ENCODE measurements at regions not wholly inside any gene's neighbourhood (a gene's known extent, or its start where the extent isn't known, plus 50 kb on each side); places are given as distances from the start of the nearest gene placed in this dataset.
"Not testable (repeated sequence)": the region's sequence is repeated elsewhere in the genome, so short reads cannot be mapped to it uniquely, and the experiment has no call there.

DNA sequence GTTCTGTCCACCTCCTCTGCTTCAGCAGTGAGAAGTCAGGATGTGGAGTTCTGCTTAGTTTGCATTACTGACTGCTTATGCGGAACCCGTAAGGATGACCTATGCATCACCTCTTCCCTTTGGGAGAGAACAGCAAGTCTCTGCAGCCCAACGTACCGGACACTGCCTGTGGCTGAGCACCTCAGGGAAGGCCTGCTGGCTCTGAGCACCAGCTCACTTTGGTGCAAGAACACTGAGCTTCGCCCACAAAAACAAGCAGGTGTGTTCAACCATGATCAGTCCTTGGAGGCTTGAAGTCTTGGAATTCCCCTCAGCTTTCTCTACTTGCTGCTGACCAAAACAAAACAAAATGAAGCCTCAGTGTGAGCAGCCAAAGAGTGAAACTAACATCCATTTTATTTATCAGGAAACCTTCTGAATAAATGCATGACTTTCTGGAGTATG is 52.7 kb upstream of the NCK2 start:
- no peak for DNase-seq (ENCODE audit: low read depth in 2 of 2)

DNA sequence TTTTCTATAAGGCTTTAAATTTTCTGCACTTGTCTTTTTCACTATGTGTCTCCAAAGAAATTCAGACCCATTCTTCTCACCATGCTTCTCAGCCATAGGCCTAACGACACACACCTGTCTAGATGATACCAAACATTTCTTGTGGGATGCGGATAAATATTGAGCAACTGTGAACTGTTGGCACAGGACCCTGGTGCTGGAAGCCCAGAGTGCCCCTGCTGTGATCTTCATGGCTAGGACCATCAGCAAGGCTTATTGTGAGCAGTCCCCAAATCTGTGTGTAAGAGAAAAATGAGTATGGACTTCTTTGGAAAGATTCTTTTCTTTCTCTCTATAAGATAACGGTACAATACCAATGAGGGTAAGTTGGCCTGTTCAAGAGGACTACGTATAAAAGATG is 54.1 kb upstream of the NCK2 start:
- DNase-seq (ENCODE audit: low read depth in 2 of 2), result no peak

DNA sequence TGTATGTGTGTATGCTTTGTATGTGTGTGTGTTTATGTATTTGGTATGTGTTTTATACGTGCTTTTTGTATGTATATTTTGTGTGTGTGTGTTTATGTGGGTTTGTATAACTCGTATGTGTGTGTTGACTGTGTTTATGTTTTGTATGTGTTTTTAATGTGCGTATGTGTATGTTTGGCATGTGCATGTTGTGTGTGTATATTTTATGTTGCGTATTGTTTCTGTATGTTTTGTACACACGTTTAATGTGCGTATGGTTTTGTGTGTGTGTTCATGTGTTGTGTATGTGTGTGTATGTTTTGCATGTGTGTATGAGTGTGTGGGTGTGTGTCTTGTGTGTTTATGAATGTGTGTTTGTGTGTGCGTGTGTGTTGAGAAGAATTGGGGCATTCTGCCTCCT is 55.2 kb upstream of the NCK2 start:
- DNase-seq (ENCODE audit: low read depth in 2 of 2), result no peak

DNA sequence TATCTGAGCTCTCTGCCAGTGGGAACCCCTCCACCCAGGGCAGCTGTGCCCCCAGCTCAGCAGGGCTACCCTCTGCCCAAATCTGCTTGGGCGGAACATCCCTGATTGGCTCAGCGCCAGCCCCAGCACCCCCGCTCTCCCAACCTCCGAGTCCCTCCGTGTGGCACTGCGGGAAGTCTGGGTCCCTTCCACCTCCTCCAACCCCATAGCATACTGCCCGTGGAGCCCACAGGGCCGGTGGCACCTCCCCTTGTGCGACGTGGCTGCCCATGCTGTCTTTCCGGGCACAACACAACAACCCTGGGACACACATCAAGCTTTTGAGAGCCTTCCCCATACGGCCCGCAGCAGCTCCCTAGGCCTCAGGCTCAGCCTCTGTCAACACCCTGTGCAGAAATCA is 55.8 kb upstream of the NCK2 start:
- DNase-seq (ENCODE audit: low read depth in 2 of 2), result no peak

DNA sequence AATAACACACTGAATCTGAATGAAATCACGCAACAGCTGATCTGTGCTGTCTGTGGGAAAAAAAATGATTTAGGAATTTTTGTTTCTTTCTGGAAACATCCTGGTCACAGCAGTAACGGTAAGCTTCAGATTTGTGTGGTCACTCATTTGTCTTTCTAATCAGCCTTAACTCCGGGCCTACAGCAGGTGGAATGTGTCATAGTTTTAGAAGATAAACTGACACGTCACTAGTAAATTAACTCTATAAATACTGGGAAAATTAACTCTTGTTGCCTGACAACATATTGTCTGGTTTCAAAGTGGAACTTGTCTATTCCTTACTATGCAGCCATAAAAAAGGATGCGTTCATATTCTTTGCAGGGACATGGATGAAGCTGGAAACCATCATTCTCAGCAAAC is 58.1 kb upstream of the NCK2 start:
- DNase-seq (ENCODE audit: low read depth in 2 of 2), result no peak

GRCh38 chr2:105683011-105683492 is 61.7 kb upstream of the NCK2 start:
- no peak for DNase-seq (ENCODE audit: low read depth in 2 of 2)

- no peak for DNase-seq (ENCODE audit: low read depth in 2 of 2)
Measured at GRCh38 chr2:105682401-105682800, 62.3 kb upstream of the NCK2 start.

- no peak for DNase-seq (ENCODE audit: low read depth in 2 of 2)
Measured at GRCh38 chr2:105681927-105682326, 62.8 kb upstream of the NCK2 start.

DNA sequence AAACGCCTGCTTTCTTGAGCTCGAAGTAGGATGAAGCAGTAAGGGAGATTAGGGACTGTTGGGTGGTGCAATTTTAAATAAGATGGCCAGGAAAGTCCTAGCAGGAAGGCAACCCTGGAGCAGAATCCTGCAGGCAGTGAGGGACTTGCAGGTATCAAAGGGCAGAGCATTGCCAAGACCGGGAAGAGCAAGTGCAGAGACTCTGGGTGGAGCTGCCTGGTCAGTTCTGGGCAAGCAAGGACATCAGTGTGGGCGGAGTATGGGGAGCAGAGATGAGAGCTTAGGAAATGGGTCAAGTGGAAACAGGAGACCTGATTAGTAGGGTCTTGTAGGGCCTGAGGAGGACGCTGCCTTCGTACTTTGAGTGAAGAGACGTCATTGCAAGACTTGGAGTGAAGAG is 64.4 kb upstream of the NCK2 start:
- no peak for DNase-seq (ENCODE audit: low read depth in 2 of 2)

- no peak for DNase-seq (ENCODE audit: low read depth in 2 of 2)
Measured at GRCh38 chr2:105678346-105678745, 66.4 kb upstream of the NCK2 start.

DNA sequence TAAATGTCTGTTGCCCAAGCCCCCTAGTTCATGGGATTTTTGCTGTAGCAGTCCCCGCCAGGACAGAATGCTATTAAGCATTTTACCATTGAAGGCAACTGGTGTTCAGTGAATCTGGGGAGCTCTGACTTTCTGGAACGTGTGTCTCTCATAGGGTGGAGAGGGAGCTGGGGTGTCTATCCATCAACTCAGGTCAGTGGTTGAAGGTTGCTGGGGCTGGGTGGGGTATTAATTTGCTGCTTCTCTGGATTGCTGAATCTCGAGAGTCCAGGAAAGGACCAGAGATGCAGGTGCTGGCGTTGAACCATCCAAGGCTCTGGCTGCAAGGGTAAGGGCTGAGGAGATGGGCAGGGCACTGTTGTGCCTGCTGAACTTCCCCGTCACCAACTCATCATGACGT is 66.8 kb upstream of the NCK2 start:
- DNase-seq (ENCODE audit: low read depth in 2 of 2), result no peak

GRCh38 chr2:105675841-105676240 is 68.9 kb upstream of the NCK2 start:
- no peak for DNase-seq (ENCODE audit: low read depth in 2 of 2)

GRCh38 chr2:105674859-105675541 is 69.7 kb upstream of the NCK2 start:
- no peak for DNase-seq (ENCODE audit: low read depth in 2 of 2)

- DNase-seq (ENCODE audit: low read depth in 2 of 2), result no peak
Measured at GRCh38 chr2:105674401-105674800, 70.3 kb upstream of the NCK2 start.

DNA sequence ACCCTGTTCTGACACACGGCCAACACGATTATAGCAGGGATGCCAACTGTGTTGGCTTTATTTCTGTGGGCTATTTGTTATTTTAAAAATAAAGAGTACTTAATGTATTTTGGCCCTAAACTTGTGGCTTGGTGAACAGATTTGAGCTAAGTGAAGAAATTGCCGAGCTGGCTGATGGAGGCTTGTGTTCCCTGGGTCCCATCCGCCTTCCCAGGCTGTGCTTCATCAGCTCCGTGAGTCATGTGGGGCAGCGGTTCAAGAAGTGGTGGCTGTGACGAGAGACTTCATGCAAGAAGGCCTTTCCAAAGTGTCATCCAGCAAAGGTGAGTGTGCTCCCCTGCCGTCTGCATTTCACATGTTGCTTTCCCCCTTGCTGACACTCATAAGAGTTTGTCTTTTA is 73.6 kb upstream of the NCK2 start:
- no peak for DNase-seq (ENCODE audit: low read depth in 2 of 2)

DNA sequence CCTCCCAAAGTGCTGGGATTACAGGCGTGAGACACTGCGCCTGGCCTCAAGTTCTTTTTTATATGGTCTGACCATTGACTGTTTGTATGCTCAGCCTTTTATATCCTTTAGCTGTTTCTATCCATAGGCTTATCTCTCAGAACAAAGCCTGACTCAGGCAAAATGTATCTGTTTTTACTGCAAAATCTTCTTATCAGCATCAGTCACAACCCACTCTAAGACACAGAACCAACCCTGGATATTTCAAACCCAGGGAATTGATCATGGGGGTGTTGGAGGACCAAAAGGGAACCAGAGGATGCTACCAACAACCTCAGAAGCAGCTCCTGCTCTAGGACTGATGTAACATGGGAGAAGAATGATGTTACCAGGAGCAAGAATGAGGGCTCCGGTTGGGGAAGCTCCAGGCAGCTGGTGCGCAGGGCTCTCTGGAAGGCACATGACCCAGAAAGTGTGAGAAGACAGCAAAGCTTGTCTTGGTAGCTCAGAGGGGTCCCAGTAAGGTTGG is 75.3 kb upstream of the NCK2 start:
- DNase-seq (ENCODE audit: low read depth in 2 of 2), result no peak

GRCh38 chr2:105665480-105665879 is 79.2 kb upstream of the NCK2 start:
- DNase-seq (ENCODE audit: low read depth in 2 of 2), result no peak

- no peak for DNase-seq (ENCODE audit: low read depth in 2 of 2)
Measured at GRCh38 chr2:105660489-105660888, 84.2 kb upstream of the NCK2 start.

DNA sequence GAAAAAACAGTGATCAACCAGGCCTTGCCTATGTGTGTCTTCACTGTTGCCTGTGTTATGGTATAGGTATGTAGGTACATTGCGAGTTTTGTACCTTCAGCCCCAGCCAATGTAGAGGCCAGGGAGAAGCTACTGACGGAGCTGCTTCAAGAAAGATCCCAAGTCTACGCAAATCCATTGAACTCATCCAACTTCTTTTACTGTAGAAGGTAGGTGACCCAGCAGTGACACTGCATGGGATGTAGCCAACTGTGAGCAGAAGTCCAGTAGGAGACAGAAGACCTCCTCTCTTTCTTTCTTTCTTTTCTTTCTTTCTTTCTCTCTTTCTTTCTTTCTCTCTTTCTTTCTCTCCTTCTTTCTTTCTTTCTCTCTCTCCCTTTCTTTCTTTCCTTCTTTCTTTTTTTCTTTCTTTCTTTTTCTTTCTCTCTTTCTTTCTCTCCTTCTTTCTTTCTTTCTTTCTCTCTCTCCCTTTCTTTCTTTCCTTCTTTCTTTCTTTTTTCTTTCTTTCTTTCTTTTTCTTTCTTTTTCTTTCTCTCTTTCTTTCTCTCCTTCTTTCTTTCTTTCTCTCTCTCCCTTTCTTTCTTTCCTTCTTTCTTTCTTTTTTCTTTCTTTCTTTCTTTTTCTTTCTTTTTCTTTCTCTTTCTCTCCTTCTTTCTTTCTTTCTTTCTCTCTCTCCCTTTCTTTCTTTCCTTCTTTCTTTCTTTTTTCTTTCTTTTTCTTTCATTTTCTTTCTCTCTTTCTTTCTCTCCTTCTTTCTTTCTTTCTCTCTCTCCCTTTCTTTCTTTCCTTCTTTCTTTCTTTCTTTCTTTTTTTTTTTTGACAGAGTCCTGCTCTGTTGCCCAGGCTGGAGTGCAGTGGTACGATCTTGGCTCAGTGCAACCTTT is 88.7 kb upstream of the NCK2 start:
- not testable (repeated sequence) for DNase-seq (ENCODE audit: low read depth in 2 of 2)

DNA sequence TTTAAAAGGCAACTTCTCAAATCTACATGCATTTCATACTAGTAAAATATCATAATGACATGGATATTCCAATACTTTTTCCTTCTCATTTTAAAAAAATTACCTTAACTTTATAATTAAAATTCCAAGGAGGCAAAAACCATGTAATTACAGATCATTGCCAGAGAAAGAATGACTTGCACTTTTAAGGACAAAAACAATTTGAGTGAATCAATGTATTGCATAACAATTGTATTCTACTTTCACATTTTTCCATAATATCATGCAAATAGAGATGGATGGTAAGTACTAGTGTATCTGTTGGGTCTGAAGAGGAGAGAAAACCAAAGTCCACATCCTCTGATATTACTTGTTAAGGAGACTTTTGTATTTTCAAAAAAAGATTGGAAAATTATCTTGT is 89.5 kb upstream of the NCK2 start:
- DNase-seq (ENCODE audit: low read depth in 2 of 2), result no peak

DNA sequence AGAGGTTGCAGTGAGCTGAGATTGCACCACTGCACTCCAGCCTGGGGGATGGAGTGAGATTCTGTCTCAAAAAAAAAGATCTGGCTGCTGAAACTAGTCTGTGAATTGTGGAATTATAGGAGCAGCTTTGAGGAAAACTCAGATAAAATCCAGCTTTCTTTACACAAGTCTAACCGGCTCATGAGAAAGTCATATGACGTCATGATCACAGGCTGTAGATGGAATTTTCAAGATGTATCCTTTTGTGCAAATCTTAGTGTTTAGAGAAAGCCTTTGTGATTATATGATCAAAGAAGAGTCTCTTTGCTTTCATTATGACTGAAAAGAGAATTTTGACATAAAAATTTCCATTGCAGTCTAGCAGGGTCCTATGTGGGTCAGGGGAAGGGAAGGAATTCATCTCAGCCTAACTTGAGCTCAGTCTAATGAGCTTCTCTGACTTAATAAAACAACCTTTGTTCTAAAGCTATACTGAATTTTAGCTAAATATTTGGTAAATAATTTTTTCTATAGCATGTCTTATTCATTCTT is 90.2 kb upstream of the NCK2 start:
- no peak for DNase-seq (ENCODE audit: low read depth in 2 of 2)

DNA sequence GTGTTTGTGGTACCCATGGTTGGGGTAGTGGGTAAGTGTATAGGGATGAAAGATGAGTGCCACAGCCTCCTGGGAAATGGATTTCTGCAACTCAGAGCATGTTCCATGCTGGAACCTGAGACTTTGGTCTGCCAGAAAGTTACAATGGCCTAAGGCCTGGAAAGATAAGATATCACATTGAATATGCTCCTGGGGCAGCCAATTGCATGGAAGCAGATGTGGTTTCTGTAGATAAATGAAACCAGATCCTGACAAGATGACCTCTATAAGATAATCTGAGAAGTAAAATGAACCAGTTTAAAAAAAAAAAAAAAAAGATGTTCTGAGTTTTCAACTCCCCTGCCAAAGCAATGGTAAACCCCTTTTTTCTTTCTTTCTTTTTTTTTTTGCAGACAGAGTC is 91.4 kb upstream of the NCK2 start:
- DNase-seq (ENCODE audit: low read depth in 2 of 2), result no peak
